Retinal pigment epithelial cell (primary cell): ENCODE measurements at regions not wholly inside any gene's neighbourhood (a gene's known extent, or its start where the extent isn't known, plus 50 kb on each side); places are given as distances from the start of the nearest gene placed in this dataset.

Experiments
- DNase-seq: peaks from one replicate; pipeline ENCODE4 v3.0.0-alpha.2; 2010; ENCODE audit warnings: low read depth
- H3K4me3 ChIP-seq: 2 replicates; pipeline ENCODE4 v1.5.1; 2011; ENCODE audit warnings: mild to moderate bottlenecking, low read length, control low read depth, moderate library complexity
- CTCF ChIP-seq: conservative IDR thresholded peaks from 2 replicates; pipeline ENCODE4 v1.5.1; 2011; ENCODE audit warnings: low read depth, low read length, control low read depth, inconsistent platforms

- no peak overlapping the region for H3K4me3 ChIP-seq
- TF ChIP-seq CTCF, result no peak
- DNase-seq, result no peak
These were observed 296.0 kb upstream of the COL8A1 start for GRCh38 chr3:99342383-99342782.

GRCh38 chr3:99339222-99339621 is 299.2 kb upstream of the COL8A1 start:
- DNase-seq, result no peak
- no peak for TF ChIP-seq CTCF
- no peak overlapping the region for H3K4me3 ChIP-seq

GRCh38 chr3:99332718-99333117 is 305.7 kb upstream of the COL8A1 start:
- TF ChIP-seq CTCF, result no peak
- H3K4me3 ChIP-seq, result no peak overlapping the region
- DNase-seq, result no peak

GRCh38 chr3:99332276-99332675 is 306.1 kb upstream of the COL8A1 start:
- H3K4me3 ChIP-seq, result no peak overlapping the region
- TF ChIP-seq CTCF, result no peak
- no peak for DNase-seq

GRCh38 chr3:99330924-99331532 is 307.4 kb upstream of the COL8A1 start:
- no peak overlapping the region for H3K4me3 ChIP-seq
- DNase-seq, result no peak
- TF ChIP-seq CTCF, result no peak

GRCh38 chr3:99330281-99330680 is 308.1 kb upstream of the COL8A1 start:
- no peak for DNase-seq
- no peak for TF ChIP-seq CTCF
- H3K4me3 ChIP-seq, result no peak overlapping the region

- DNase-seq, result no peak
- H3K4me3 ChIP-seq, result no peak overlapping the region
- no peak for TF ChIP-seq CTCF
These were observed 313.0 kb upstream of the COL8A1 start for GRCh38 chr3:99325402-99325801.
